ENCODE measurements at regions not wholly inside any gene's neighbourhood (a gene's known extent, or its start where the extent isn't known, plus 50 kb on each side); places are given as distances from the start of the nearest gene placed in this dataset.

DNA sequence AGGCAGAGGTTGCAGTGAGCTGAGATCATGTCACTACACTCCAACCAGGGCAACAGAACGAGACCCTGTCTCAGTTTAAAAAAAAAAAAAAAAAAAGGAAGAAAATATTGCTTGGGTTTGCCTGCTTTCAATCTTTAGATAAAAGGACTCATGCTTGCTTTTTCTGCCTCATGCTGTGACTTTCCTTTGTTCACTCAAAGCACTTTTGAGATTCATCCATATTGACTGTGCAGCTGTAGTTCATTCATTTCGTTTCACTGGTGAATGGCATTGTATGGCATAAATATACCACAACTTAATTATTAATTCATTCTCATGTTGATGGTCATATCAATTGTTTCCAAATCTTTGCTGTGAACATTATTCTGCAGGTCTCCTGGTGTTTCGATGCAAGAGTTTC, 97.6 kb upstream of the NFE2L3 start:
- TF ChIP-seq POLR2AphosphoS5 (IDR thresholded peaks at IDR 0.05) = no peak
- TF ChIP-seq, protein P1, sequence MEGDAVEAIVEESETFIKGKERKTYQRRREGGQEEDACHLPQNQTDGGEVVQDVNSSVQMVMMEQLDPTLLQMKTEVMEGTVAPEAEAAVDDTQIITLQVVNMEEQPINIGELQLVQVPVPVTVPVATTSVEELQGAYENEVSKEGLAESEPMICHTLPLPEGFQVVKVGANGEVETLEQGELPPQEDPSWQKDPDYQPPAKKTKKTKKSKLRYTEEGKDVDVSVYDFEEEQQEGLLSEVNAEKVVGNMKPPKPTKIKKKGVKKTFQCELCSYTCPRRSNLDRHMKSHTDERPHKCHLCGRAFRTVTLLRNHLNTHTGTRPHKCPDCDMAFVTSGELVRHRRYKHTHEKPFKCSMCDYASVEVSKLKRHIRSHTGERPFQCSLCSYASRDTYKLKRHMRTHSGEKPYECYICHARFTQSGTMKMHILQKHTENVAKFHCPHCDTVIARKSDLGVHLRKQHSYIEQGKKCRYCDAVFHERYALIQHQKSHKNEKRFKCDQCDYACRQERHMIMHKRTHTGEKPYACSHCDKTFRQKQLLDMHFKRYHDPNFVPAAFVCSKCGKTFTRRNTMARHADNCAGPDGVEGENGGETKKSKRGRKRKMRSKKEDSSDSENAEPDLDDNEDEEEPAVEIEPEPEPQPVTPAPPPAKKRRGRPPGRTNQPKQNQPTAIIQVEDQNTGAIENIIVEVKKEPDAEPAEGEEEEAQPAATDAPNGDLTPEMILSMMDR (IDR thresholded peaks at IDR 0.05) = no peak
- TF ChIP-seq POLR2A (IDR thresholded peaks at IDR 0.05) = no peak
- peaks cover 0 to 3% of the 10 kb centered on the region in 2 donors for H3K9me3 ChIP-seq
- no peaks in the 10 kb centered on the region for H3K4me1 ChIP-seq
- no peak overlapping the region for H3K4me3 ChIP-seq
- no peak overlapping the region for H3K27ac ChIP-seq
- intact Hi-C loops (cut with DNase I; ENCODE audit: low total_unique reads) = loop anchor here (10.0 kb wide), 1 partner anchor 160 kb away; no protein-coding TSS in a partner anchor
- no peaks in the 10 kb centered on the region for H3K36me3 ChIP-seq
- H3K27me3 ChIP-seq = no peaks in the 10 kb centered on the region
- DNase-seq (ENCODE audit: low spot score in 2 of 2) = no peak

DNA sequence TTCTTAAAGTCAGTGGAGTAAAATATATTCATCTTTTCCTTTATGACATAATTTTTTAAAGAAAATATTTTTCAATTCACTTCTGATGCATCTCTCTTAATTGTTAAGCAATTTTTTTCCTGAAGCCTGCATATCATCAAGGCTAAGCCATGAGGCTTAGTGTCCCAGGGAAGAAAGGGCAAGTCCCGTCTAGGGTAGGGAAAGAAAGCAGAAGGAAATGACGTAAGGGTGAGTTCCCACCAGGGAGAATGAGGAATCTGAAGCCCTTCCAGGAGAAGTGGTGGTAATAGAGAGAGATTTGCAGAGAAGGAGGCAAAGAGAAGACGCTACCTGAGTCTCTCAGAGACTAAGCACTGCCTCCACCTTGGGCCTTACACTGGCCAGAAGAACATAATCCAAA, 96.8 kb upstream of the NFE2L3 start:
- no peaks in the 10 kb centered on the region for H3K27me3 ChIP-seq
- intact Hi-C loops (cut with DNase I; ENCODE audit: low total_unique reads) = loop anchor here (10.0 kb wide), 1 partner anchor 160 kb away; no protein-coding TSS in a partner anchor
- no peaks in the 10 kb centered on the region for H3K36me3 ChIP-seq
- peaks cover 0 to 3% of the 10 kb centered on the region in 2 donors for H3K9me3 ChIP-seq
- no peaks in the 10 kb centered on the region for H3K4me1 ChIP-seq
- H3K4me3 ChIP-seq = no peak overlapping the region
- no peak overlapping the region for H3K27ac ChIP-seq
- TF ChIP-seq, protein P1 (IDR thresholded peaks at IDR 0.05) = no peak
- no peak for TF ChIP-seq POLR2AphosphoS5 (IDR thresholded peaks at IDR 0.05)
- DNase-seq (ENCODE audit: low spot score in 2 of 2) = no peak

DNA sequence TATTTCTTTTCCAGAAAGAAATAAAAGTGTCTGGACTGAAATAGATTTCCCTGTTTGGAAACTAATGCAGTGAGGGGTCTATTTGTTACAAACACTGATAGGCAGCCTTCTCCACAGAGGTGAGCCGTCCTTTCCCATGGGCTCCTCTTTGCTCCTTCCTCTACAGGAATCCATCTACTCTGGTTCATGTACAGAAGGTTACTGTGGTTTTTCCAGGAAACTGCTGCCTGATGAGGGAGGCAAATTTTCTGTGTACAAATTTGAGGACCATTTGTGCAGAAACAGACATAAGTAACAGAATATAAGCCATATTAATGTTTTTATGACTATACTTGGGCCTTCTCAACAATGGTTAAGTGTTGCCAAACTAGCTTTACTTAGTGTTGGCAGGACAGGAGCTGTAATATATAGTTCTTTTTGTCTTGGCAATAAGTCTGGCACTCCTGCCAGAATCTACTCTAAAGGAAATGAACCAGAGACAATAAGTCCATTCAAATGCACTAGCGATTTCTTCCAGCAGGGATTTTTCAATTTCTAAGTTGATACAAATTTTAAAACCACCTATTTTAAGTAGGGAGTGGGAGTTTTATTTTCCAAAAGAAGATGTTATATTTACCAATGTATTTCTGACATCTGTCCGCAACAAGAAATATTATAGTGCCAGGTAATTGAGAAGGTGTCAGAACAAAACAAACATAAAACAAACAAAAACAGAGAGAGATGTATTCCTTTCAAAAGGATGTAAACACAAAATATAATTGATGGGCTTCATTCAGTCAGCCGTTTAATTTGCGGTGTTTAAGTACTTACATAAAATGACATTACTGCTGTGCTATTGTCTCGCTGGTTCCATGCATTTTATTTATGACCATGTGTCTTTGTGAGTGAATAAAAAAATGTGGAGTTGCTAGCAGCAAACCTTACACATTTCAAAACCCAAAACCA, 91.0 kb upstream of the NFE2L3 start:
- no peaks in the 10 kb centered on the region for H3K9me3 ChIP-seq
- H3K27me3 ChIP-seq = no peaks in the 10 kb centered on the region
- H3K27ac ChIP-seq = peak overlapping the region; percentile 3 to 45
- peaks cover 0 to 4% of the 10 kb centered on the region in 2 donors for H3K4me1 ChIP-seq
- TF ChIP-seq, protein P1 (IDR thresholded peaks at IDR 0.05) = peak in 1 of 3 donors; percentile 12
- TF ChIP-seq POLR2A (IDR thresholded peaks at IDR 0.05) (no peak), POLR2AphosphoS5 (IDR thresholded peaks at IDR 0.05) (no peak)
- H3K4me3 ChIP-seq = no peak overlapping the region
- intact Hi-C loops (cut with DNase I; ENCODE audit: low total_unique reads) = no loop called here
- no peak for DNase-seq (ENCODE audit: low spot score in 2 of 2)
- H3K36me3 ChIP-seq = no peaks in the 10 kb centered on the region

DNA sequence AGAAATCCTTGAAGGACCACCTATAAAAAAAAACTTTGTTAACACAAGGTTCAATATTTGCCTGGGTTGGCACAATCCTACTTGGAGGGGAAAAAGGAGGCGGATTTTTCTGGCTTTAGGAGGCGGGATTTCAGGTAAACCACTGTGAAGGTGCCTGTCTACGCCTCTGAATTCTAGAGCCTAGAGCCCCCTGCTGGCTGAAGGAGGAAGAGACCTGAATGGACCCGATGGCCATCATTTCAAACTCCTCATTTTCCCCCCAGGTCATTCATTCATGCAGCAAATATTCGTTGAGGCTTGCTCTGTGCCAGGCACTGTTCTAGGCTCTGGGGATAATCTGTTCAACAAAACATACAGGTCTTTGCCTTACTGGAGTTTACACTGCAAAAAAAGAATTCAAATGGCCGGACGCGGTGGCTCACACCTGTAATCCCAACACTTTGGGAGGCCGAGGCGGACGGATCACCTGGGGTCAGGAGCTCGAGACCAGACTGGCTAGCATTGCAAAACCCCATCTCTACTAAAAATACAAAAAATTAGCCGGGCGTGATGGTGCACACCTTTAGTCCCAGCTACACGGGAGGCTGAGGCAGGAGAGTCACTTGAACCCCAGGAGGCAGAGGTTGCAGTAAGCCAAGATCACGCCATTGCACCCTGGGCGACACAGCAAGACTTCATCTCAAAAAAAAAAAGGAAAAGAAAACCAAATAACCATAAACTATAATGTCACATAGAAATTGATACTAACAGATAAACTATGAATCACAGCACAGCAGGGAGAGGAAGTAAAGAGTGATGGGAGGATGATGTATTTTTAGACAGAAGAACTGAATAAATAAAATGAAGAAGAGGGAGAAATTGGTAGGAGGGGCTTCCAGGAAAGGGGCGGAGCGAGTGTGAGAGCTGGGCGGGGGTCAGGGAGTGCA, 90.1 kb upstream of the NFE2L3 start:
- Histone ChIP-seq H3K27ac (no peak overlapping the region), H3K4me3 (no peak overlapping the region), H3K9me3 (no peaks in the 10 kb centered on the region), H3K4me1 (peaks cover 0 to 4% of the 10 kb centered on the region in 2 donors), H3K27me3 (no peaks in the 10 kb centered on the region), H3K36me3 (no peaks in the 10 kb centered on the region)
- no peak for TF ChIP-seq POLR2AphosphoS5 (IDR thresholded peaks at IDR 0.05)
- TF ChIP-seq, protein P1 (IDR thresholded peaks at IDR 0.05) = peak; percentile 24 to 80 (median 78)
- intact Hi-C loops (cut with DNase I; ENCODE audit: low total_unique reads) = no loop called here
- DNase-seq (ENCODE audit: low spot score in 2 of 2) = peak; percentile 43 to 74

Data from breast epithelium (tissue), 4 donors.